ENCODE measurements at regions not wholly inside any gene's neighbourhood (a gene's known extent, or its start where the extent isn't known, plus 50 kb on each side); places are given as distances from the start of the nearest gene placed in this dataset.

DNA sequence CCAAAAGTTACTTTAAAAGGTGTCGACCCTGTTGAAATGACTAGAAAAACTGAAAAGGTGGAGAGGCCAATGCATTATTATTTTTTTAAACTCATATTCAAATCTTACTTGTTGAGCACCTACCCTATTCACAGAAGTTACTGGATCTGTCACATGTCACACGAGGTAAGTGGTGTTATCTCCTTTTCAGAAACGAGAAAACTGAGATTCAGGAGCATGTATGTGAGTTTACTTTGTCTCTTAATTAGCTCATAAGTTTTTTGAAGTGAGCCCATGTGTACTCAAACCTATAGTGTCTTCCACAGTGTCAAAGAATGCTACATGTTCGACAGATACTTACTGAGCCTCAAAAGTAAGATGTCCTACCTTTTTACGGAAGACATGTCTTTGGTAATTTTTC lies 81.8 kb upstream of the EGLN3 start:
- no peak for DNase-seq

DNA sequence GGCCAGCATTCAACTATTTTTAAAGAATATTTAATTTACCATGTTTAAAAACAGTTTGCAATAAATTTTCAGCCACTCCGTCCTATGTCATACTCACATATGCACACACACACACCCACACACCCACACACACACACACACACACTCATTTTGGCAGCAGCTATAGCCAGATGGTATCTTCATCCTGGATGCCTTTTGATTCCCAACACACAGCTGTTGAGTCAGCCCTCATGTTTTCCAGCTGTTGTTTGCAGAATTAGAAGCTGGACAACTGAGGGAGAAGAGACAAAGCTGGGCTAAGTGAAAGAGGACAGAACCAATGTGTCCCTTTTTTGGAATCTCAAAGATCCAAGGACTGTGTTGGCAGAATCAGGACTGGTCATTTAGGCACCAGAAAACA lies 80.0 kb upstream of the EGLN3 start:
- DNase-seq = no peak

DNA sequence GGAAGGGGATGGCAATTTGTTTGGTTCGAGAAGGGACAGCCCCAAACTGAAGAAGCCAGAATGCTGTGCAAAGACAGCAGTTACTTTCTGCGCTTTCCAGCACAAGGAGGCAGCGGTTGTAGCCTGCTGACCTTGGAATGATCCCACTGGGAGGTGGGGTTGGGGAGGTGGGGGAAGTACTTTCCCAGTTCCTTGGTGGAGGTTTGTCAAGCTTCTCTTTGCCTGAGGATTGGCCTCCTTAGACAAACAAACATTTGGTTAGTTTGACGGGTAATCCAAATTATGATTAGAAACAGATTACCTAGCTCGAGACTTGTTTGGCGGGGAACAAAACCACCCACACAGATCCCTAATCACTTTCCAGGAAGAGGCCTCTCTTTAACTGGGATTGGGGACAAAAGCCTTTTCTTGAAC lies 79.1 kb upstream of the EGLN3 start:
- no peak for DNase-seq

DNA sequence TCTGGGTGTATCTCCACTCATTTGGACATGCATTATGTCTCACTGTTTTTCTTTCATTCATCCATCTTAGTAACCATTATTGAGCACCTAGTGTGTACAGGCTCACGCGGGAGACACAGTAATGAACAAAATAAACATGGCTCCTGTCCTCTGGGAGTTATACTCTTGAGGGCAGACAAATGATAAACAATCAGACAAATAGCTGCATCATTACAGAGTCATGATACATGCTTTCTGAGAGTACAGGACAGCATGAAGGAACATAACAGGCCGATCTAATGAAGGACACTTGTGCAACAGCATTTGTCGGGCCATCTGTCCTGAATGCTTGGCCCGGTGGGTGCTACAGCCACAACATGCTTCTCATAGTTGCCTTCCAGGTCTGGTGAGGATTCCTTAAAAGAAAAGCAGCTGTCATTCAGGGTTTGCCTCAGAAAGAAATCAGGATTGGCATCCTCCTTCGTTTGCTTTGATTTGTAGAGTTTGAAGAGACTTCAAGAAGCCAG lies 77.2 kb upstream of the EGLN3 start:
- DNase-seq = no peak

GRCh38 chr14:34027130-34027989 lies 76.5 kb upstream of the EGLN3 start:
- no peak for DNase-seq

GRCh38 chr14:34025325-34026017 lies 74.6 kb upstream of the EGLN3 start:
- DNase-seq = no peak

GRCh38 chr14:34024768-34025144 lies 73.9 kb upstream of the EGLN3 start:
- DNase-seq = no peak

GRCh38 chr14:34023824-34024767 lies 73.2 kb upstream of the EGLN3 start:
- no peak for DNase-seq

GRCh38 chr14:34021096-34021495 lies 70.2 kb upstream of the EGLN3 start:
- no peak for DNase-seq

DNA sequence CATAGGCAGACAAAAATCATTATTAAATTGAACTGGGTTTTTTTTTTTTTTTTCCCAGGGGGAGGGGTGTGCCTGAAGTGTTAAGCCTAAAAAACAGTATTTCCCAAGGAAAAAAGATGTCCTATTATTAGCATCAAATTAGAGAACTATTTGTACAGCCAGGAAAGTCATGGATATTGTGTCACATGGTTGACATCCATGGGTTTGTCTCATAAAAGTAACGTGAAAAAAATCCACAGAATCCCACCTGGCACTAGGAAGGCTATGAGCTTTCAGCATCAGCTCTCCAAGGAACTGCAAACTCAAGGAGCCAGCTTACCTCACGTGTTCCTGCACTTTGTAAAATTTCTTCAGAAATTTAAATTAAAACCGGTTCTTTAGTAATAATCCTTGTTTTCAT lies 69.1 kb upstream of the EGLN3 start:
- no peak for DNase-seq

GRCh38 chr14:34018564-34019244 lies 67.8 kb upstream of the EGLN3 start:
- no peak for DNase-seq

- DNase-seq = no peak
Measured at GRCh38 chr14:34018125-34018524, 67.3 kb upstream of the EGLN3 start.

- no peak for DNase-seq
Measured at GRCh38 chr14:34015383-34015782, 64.5 kb upstream of the EGLN3 start.

DNA sequence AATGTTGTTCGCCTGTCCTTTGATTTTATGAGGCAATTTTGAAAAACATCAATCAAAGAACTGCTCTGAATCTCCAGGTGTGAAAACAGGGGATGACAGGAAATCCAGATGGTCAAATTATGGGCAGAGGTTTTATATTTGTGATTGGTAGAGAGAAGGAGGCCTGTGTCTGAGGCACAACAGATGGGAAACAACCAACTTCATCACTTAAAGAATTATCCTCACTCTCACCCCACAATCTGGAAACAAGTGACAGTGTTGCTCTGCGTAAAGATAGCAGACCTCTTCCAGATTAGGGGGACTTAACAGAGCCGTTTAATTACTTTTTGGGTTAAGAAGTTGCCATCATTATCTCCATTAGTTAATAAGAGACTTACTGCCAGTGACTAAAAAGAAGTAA lies 64.1 kb upstream of the EGLN3 start:
- no peak for DNase-seq

GRCh38 chr14:34013721-34014060 lies 62.8 kb upstream of the EGLN3 start:
- no peak for DNase-seq

- DNase-seq = no peak
Measured at GRCh38 chr14:34012978-34013720, 62.3 kb upstream of the EGLN3 start.

- no peak for DNase-seq
Measured at GRCh38 chr14:34012369-34012768, 61.5 kb upstream of the EGLN3 start.

DNA sequence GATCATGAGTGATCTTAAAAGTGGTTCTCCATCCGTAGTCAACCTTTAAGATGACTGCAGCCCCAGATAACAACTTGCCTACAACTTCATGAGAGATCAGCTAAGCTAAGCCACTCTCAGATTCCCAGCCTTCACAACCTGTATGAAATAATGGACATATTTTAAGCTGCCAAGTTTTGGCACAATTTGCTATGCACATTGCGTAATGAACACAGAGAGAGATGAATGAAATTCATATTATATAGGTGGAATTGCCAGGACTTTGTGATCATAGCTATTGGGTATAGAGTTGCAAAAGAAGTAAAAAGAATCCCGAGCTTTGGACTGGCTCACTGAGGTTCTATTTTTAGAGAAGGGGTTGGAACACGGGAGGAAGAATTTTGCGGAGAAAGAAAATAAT lies 59.1 kb upstream of the EGLN3 start:
- no peak for DNase-seq

- no peak for DNase-seq
Measured at GRCh38 chr14:34007902-34008301, 57.0 kb upstream of the EGLN3 start.

GRCh38 chr14:34005901-34006300 lies 55.0 kb upstream of the EGLN3 start:
- DNase-seq = no peak

GRCh38 chr14:34004881-34005280 lies 54.0 kb upstream of the EGLN3 start:
- DNase-seq = no peak

GRCh38 chr14:34003691-34004090 lies 52.8 kb upstream of the EGLN3 start:
- no peak for DNase-seq

Data from activated CD8-positive, alpha-beta memory T cell treated with anti-CD3 and anti-CD28 coated beads, Interleukin-2, amount 50 U/mL, for 4 hours (primary cell).